ENCODE measurements at regions not wholly inside any gene's neighbourhood (a gene's known extent, or its start where the extent isn't known, plus 50 kb on each side); places are given as distances from the start of the nearest gene placed in this dataset.

DNA sequence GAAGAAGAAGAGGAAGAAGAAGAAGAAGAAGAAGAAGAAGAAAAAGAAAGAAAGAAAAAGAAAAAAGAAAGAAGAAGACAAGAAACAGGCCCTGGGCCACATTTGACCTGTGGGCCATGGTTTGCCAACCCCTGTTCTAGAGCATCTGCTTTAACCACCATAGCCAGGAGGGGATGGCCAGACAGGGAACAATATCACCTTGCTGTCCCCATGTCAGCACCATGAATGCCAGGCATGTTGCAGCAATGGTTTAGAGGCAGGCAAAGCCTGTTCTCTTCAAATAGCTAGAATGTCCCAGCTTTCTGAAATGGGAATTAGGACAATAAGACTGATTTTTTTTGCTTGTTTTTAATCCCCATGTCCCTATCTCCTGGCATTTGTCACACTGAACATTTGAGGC lies 338.6 kb upstream of the PLET1 start:
- Histone ChIP-seq H3K27me3 (ENCODE audit: control insufficient read depth in 2 of 2, insufficient read depth in 2 of 2, low read length in 2 of 2) (peaks cover 2 to 7% of the 10 kb centered on the region in 2 experiments), H3K4me1 (ENCODE audit: control insufficient read depth, extremely low read depth, insufficient read depth, low read length) (peaks cover 6% of the 10 kb centered on the region), H3K27ac (ENCODE audit: insufficient read depth, low read depth, low read length) (no peak overlapping the region), H3K9ac (replicated peaks; ENCODE audit: extremely low read depth, insufficient read depth, low read length) (no peak overlapping the region), H2AFZ (ENCODE audit: low read depth, low read length) (no peak overlapping the region), H3K9me3 (replicated peaks; ENCODE audit: control insufficient read depth, insufficient read depth, low read length) (no peaks in the 10 kb centered on the region), H3K9me1 (replicated peaks; ENCODE audit: control insufficient read depth, extremely low read depth, insufficient read depth, low read length) (no peaks in the 10 kb centered on the region), H4K20me1 (replicated peaks; ENCODE audit: control insufficient read depth, extremely low read depth, insufficient read depth, low read length) (no peaks in the 10 kb centered on the region), H3K79me2 (ENCODE audit: control insufficient read depth, insufficient read depth, low read length) (no peaks in the 10 kb centered on the region), H3K4me3 (replicated peaks in 1 of 3; ENCODE audit: insufficient read depth in 1 of 3, low read depth in 1 of 3, low read length in 3 of 3) (no peak overlapping the region), H3K36me3 (ENCODE audit: control insufficient read depth in 2 of 2, extremely low read depth in 1 of 2, insufficient read depth in 2 of 2, low read length in 2 of 2) (no peaks in the 10 kb centered on the region), H3K4me2 (ENCODE audit: insufficient read depth, low read length) (no peak overlapping the region)
- no TSS peak for BruUV-seq (replicated peaks)
- dilution Hi-C loops (cut with MboI; ENCODE audit: extremely low pct_ligation_motif_present, low sequenced_read_pairs), result no loop called here
- DNase-seq (ENCODE audit: low read depth, low spot score) (no peak), FAIRE-seq (no peak)
- intact Hi-C loops (cut with micrococcal nuclease), result no loop called here
- POLR2A ChIA-PET, result no interaction called here
- no peak for TF ChIP-seq POLR2A (IDR thresholded peaks at IDR 0.05; ENCODE audit: low read depth, low read length)
- no peak for TF ChIP-seq GATA2 (IDR thresholded peaks at IDR 0.05; ENCODE audit: insufficient read depth, insufficient read length, low read depth, low read length)
- no peak for TF ChIP-seq CTCF (IDR thresholded peaks at IDR 0.05; ENCODE audit: extremely low read depth in 1 of 2, insufficient read depth in 1 of 2, low read depth in 1 of 2, low read length in 2 of 2)
- no peak for TF ChIP-seq MYC (IDR thresholded peaks at IDR 0.05; ENCODE audit: low read depth, low read length)
- TF ChIP-seq FOS (IDR thresholded peaks at IDR 0.05; ENCODE audit: borderline replicate concordance, insufficient read depth, low read length), result no peak
- TF ChIP-seq, protein P1, sequence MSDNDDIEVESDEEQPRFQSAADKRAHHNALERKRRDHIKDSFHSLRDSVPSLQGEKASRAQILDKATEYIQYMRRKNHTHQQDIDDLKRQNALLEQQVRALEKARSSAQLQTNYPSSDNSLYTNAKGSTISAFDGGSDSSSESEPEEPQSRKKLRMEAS (IDR thresholded peaks at IDR 0.05; ENCODE audit: insufficient read depth, insufficient read length), result no peak
- no peak for TF ChIP-seq JUN (IDR thresholded peaks at IDR 0.05; ENCODE audit: borderline replicate concordance, insufficient read depth, insufficient read length, low read depth)
- no peak for TF ChIP-seq POLR2AphosphoS5 (IDR thresholded peaks at IDR 0.05; ENCODE audit: insufficient read depth, low read depth, low read length)
- TF ChIP-seq EZH2 (IDR thresholded peaks at IDR 0.05; ENCODE audit: borderline replicate concordance, low read depth, low read length, severe bottlenecking), result no peak
- CTCF ChIA-PET, result interaction anchor here (1.3 to 2.5 kb wide), 3 partner anchors 11 to 691 kb away, joined by 3 to 12 read pairs (median 3); no protein-coding TSS in a partner anchor
